Upper lobe of left lung (tissue), 6 donors: ENCODE measurements at regions not wholly inside any gene's neighbourhood (a gene's known extent, or its start where the extent isn't known, plus 50 kb on each side); places are given as distances from the start of the nearest gene placed in this dataset.
"Not testable (repeated sequence)": the region's sequence is repeated elsewhere in the genome, so short reads cannot be mapped to it uniquely, and the experiment has no call there.

Experiments
- ATAC-seq, 2 donors: fragments of 200-7000 bp; cut with Tn5 transposase; one replicate each; pipeline ENCODE4 v1.9.1; 2022; ENCODE audit warnings: mild to moderate bottlenecking in 2 of 2, moderate library complexity in 2 of 2; ENCODE audit not compliant: low FRiP score in 2 of 2
- DNase-seq, 2 donors: peaks; one replicate each; pipeline ENCODE4 v3.0.0-alpha.2; 2019 to 2020
- H3K27ac ChIP-seq, 4 donors: fragments of 200-600 bp; sonication (generic); one replicate each; pipeline ENCODE4 v1.5.1; 2016 to 2019
- H3K27me3 ChIP-seq, 4 donors: fragments of 200-600 bp; sonication (generic); one replicate each; pipeline ENCODE4 v1.5.1; 2017 to 2019
- H3K36me3 ChIP-seq, 4 donors: fragments of 200-600 bp; sonication (generic); one replicate each; pipeline ENCODE4 v1.5.1; 2016 to 2019
- H3K4me1 ChIP-seq, 4 donors: fragments of 200-600 bp; sonication (generic); one replicate each; pipeline ENCODE4 v1.5.1; 2018 to 2019
- H3K4me3 ChIP-seq, 4 donors: fragments of 200-600 bp; sonication (generic); one replicate each; pipeline ENCODE4 v1.5.1; 2017 to 2019; ENCODE audit warnings: mild to moderate bottlenecking in 2 of 4, moderate library complexity in 1 of 4
- H3K9me3 ChIP-seq, 4 donors: fragments of 200-600 bp; sonication (generic); one replicate each; pipeline ENCODE4 v1.5.1; 2018 to 2019
- CTCF ChIP-seq, 6 experiments: fragments of 450-650 bp in 4 of 6; fragments of 200-600 bp in 2 of 6; sonication (generic) in 2 of 6; IDR thresholded peaks; one replicate each; pipeline ENCODE4 v1.5.1; 2016 to 2019; ENCODE audit warnings: antibody characterized with exemption in 6 of 6
- EP300 ChIP-seq, 4 donors: sonication (generic); formaldehyde crosslinking; IDR thresholded peaks; one replicate each; pipeline ENCODE4 v1.5.1; 2017; ENCODE audit warnings: antibody characterized with exemption in 4 of 4, control low read depth in 2 of 4
- POLR2A ChIP-seq, 4 donors: fragments of 450-650 bp; IDR thresholded peaks; one replicate each; pipeline ENCODE4 v1.5.1; 2016 to 2017; ENCODE audit warnings: antibody characterized with exemption in 4 of 4, mild to moderate bottlenecking in 2 of 4
- POLR2AphosphoS5 ChIP-seq, 2 donors: sonication (generic); formaldehyde crosslinking; IDR thresholded peaks; one replicate each; pipeline ENCODE4 v1.5.1; 2017; ENCODE audit warnings: antibody characterized with exemption in 2 of 2
- WGBS, 2 donors: methylation state at CpG; one replicate each; pipeline ENCODE4 v1.1.5; 2017 to 2018; 5-methylcytosine and 5-hydroxymethylcytosine counted together
- donor health status: DM: no; HTN: no; CAD: no; lungs with moderate emphysema.
- donor health status: DM: no; HTN: yes; CAD: no; lungs with severe emphysema.

- Histone ChIP-seq H3K36me3 (no peaks in the 10 kb centered on the region), H3K27ac (no peak overlapping the region), H3K4me1 (no peaks in the 10 kb centered on the region), H3K27me3 (no peaks in the 10 kb centered on the region), H3K4me3 (no peak overlapping the region), H3K9me3 (peaks cover 0 to 4% (median 0%) of the 10 kb centered on the region in 4 donors)
- TF ChIP-seq CTCF (IDR thresholded peaks at IDR 0.05): no peak
- TF ChIP-seq POLR2A (IDR thresholded peaks at IDR 0.05): no peak
- no peak for TF ChIP-seq POLR2AphosphoS5 (IDR thresholded peaks at IDR 0.05)
- WGBS, 2 donors: 34 to 41% methylated on average over 1 of the region's 1 CpG
- ATAC-seq (no peak), DNase-seq (no peak)
Measured at GRCh38 chr10:9554321-9554720, 1463.4 kb upstream of the CELF2 start.

GRCh38 chr10:9560976-9561375 is 1456.7 kb upstream of the CELF2 start:
- Histone ChIP-seq H3K4me3 (no peak overlapping the region), H3K4me1 (no peaks in the 10 kb centered on the region), H3K27me3 (no peaks in the 10 kb centered on the region), H3K9me3 (no peaks in the 10 kb centered on the region), H3K36me3 (no peaks in the 10 kb centered on the region), H3K27ac (no peak overlapping the region)
- ATAC-seq (no peak), DNase-seq (no peak)
- TF ChIP-seq CTCF (IDR thresholded peaks at IDR 0.05) (no peak), POLR2AphosphoS5 (IDR thresholded peaks at IDR 0.05) (no peak), EP300 (IDR thresholded peaks at IDR 0.05) (no peak), POLR2A (IDR thresholded peaks at IDR 0.05) (no peak)
- WGBS, 2 donors: 61% methylated on average over 3 of the region's 3 CpGs

GRCh38 chr10:9561821-9562505 is 1455.7 kb upstream of the CELF2 start:
- H3K27ac ChIP-seq: no peak overlapping the region
- H3K27me3 ChIP-seq: no peaks in the 10 kb centered on the region
- no peaks in the 10 kb centered on the region for H3K4me1 ChIP-seq
- H3K9me3 ChIP-seq: no peaks in the 10 kb centered on the region
- no peak overlapping the region for H3K4me3 ChIP-seq
- WGBS, 2 donors: 13 to 18% methylated on average over 1 of the region's 1 CpG
- no peak for ATAC-seq
- no peak for DNase-seq
- no peaks in the 10 kb centered on the region for H3K36me3 ChIP-seq
- TF ChIP-seq EP300 (IDR thresholded peaks at IDR 0.05): no peak
- no peak for TF ChIP-seq POLR2A (IDR thresholded peaks at IDR 0.05)
- TF ChIP-seq CTCF (IDR thresholded peaks at IDR 0.05): no peak
- TF ChIP-seq POLR2AphosphoS5 (IDR thresholded peaks at IDR 0.05): no peak

- WGBS, 2 donors: 38 to 48% methylated on average over 1 of the region's 1 CpG
- H3K27me3 ChIP-seq: no peaks in the 10 kb centered on the region
- H3K4me1 ChIP-seq: no peaks in the 10 kb centered on the region
- DNase-seq (no peak), ATAC-seq (no peak)
- no peak overlapping the region for H3K27ac ChIP-seq
- TF ChIP-seq POLR2AphosphoS5 (IDR thresholded peaks at IDR 0.05) (no peak), CTCF (IDR thresholded peaks at IDR 0.05) (no peak), EP300 (IDR thresholded peaks at IDR 0.05) (no peak), POLR2A (IDR thresholded peaks at IDR 0.05) (no peak)
- H3K4me3 ChIP-seq: no peak overlapping the region
- no peaks in the 10 kb centered on the region for H3K9me3 ChIP-seq
- no peaks in the 10 kb centered on the region for H3K36me3 ChIP-seq
Measured at GRCh38 chr10:9577746-9578145, 1439.9 kb upstream of the CELF2 start.

GRCh38 chr10:9579110-9579705 is 1438.5 kb upstream of the CELF2 start:
- Histone ChIP-seq H3K4me3 (no peak overlapping the region), H3K9me3 (no peaks in the 10 kb centered on the region), H3K4me1 (no peaks in the 10 kb centered on the region), H3K27me3 (no peaks in the 10 kb centered on the region), H3K36me3 (no peaks in the 10 kb centered on the region), H3K27ac (no peak overlapping the region)
- no peak for DNase-seq
- ATAC-seq: no peak
- TF ChIP-seq POLR2A (IDR thresholded peaks at IDR 0.05): no peak
- TF ChIP-seq EP300 (IDR thresholded peaks at IDR 0.05): no peak
- no peak for TF ChIP-seq CTCF (IDR thresholded peaks at IDR 0.05)
- no peak for TF ChIP-seq POLR2AphosphoS5 (IDR thresholded peaks at IDR 0.05)
- 78 to 87% methylated on average over 3 of the region's 3 CpGs for WGBS, 2 donors

GRCh38 chr10:9582803-9583202 is 1434.9 kb upstream of the CELF2 start:
- H3K4me3 ChIP-seq, H3K36me3 ChIP-seq, ATAC-seq, DNase-seq, H3K4me1 ChIP-seq, H3K27ac ChIP-seq, H3K27me3 ChIP-seq, H3K9me3 ChIP-seq: not testable (repeated sequence)
- 61 to 79% methylated on average over 1 of the region's 1 CpG for WGBS, 2 donors
